Transverse colon (tissue), 4 donors: ENCODE measurements at regions not wholly inside any gene's neighbourhood (a gene's known extent, or its start where the extent isn't known, plus 50 kb on each side); places are given as distances from the start of the nearest gene placed in this dataset.

ENCODE experiments used
- DNase-seq: peaks from one replicate; pipeline ENCODE4 v3.0.0-alpha.2; 2019
- H3K27ac ChIP-seq, 4 donors: fragments of 200-600 bp; sonication (generic); 2 replicates each; pipeline ENCODE4 v1.5.1; 2016 to 2018; ENCODE audit warnings: inconsistent platforms in 4 of 4
- H3K27me3 ChIP-seq: fragments of 200-600 bp; sonication (generic); 2 replicates; pipeline ENCODE4 v1.5.1; 2017; ENCODE audit warnings: inconsistent platforms
- H3K36me3 ChIP-seq, 4 donors: fragments of 200-600 bp; sonication (generic); 2 replicates each; pipeline ENCODE4 v1.5.1; 2017 to 2019; ENCODE audit warnings: inconsistent platforms in 4 of 4
- H3K4me1 ChIP-seq, 4 donors: fragments of 200-600 bp; sonication (generic); 2 replicates each; pipeline ENCODE4 v1.5.1; 2017 to 2020; ENCODE audit warnings: inconsistent platforms in 4 of 4
- H3K4me3 ChIP-seq, 4 donors: fragments of 200-600 bp; sonication (generic); 1 replicate in 1 of 4; 2 replicates in 3 of 4; pipeline versions ENCODE4 v1.5.1 to v1.6.1; 2017 to 2019; ENCODE audit warnings: inconsistent platforms in 4 of 4
- H3K9me3 ChIP-seq, 2 donors: fragments of 200-600 bp; sonication (generic); 2 replicates each; pipeline ENCODE4 v1.5.1; 2017 to 2019; ENCODE audit warnings: inconsistent platforms in 2 of 2
- CTCF ChIP-seq, 5 experiments: fragments of 200-600 bp in 3 of 5; fragments of 450-650 bp in 2 of 5; sonication (generic) in 3 of 5; IDR thresholded peaks; 1 replicate in 2 of 5; 2 replicates in 3 of 5; pipeline ENCODE4 v1.5.1; 2016 to 2017; ENCODE audit warnings: antibody characterized with exemption in 5 of 5, inconsistent platforms in 3 of 5, mild to moderate bottlenecking in 2 of 5, moderate library complexity in 1 of 5
- EP300 ChIP-seq: sonication (generic); formaldehyde crosslinking; IDR thresholded peaks from one replicate; pipeline ENCODE4 v1.6.1; 2017; ENCODE audit warnings: antibody characterized with exemption, low read depth
- POLR2A ChIP-seq: fragments of 450-650 bp; IDR thresholded peaks from one replicate; pipeline ENCODE4 v1.6.1; 2016; ENCODE audit warnings: antibody characterized with exemption, mild to moderate bottlenecking, moderate library complexity
- POLR2AphosphoS5 ChIP-seq, 3 donors: sonication (generic); formaldehyde crosslinking; IDR thresholded peaks; one replicate each; pipeline ENCODE4 v1.6.1; 2016; ENCODE audit warnings: antibody characterized with exemption in 3 of 3
- WGBS, 2 donors: methylation state at CpG; one replicate each; pipeline ENCODE4 v1.1.5; 2018; ENCODE audit warnings: low coverage in 1 of 2; 5-methylcytosine and 5-hydroxymethylcytosine counted together
- in situ Hi-C, 4 donors: fragments of 200-750 bp; cut with MboI; loops; one replicate each; pipeline versions ENCODE4 v1.15.0 to v1.15.1; 2017; ENCODE audit warnings: low sequenced_read_pairs in 3 of 4, low pct_ligation_motif_present in 1 of 4, low pct_unique_long_range_greater_than_20kb in 1 of 4
- intact Hi-C: fragments of 100-400 bp; cut with DNase I; formaldehyde crosslinking; loops from one replicate; pipeline ENCODE4 v1.15.1; 2023; ENCODE audit warnings: low total_unique reads

GRCh38 chr5:96530901-96531300 is 97.9 kb upstream of the PCSK1 start:
- Histone ChIP-seq H3K27ac (no peak overlapping the region), H3K4me3 (no peak overlapping the region), H3K36me3 (no peaks in the 10 kb centered on the region), H3K27me3 (no peaks in the 10 kb centered on the region), H3K4me1 (no peaks in the 10 kb centered on the region), H3K9me3 (no peaks in the 10 kb centered on the region)
- no peak for DNase-seq
- no peak for TF ChIP-seq POLR2A
- intact Hi-C loops: no loop called here
- in situ Hi-C loops: no loop called here

GRCh38 chr5:96533371-96533770 is 100.3 kb upstream of the PCSK1 start:
- H3K27ac ChIP-seq: no peak overlapping the region
- H3K27me3 ChIP-seq: no peaks in the 10 kb centered on the region
- no peak overlapping the region for H3K4me3 ChIP-seq
- intact Hi-C loops (no loop called here), in situ Hi-C loops (no loop called here)
- no peaks in the 10 kb centered on the region for H3K4me1 ChIP-seq
- TF ChIP-seq POLR2AphosphoS5 (IDR thresholded peaks at IDR 0.05) (no peak), POLR2A (no peak), CTCF (IDR thresholded peaks at IDR 0.05) (no peak), EP300 (no peak)
- no peaks in the 10 kb centered on the region for H3K36me3 ChIP-seq
- DNase-seq: no peak
- H3K9me3 ChIP-seq: no peaks in the 10 kb centered on the region
- 85 to 92% methylated on average over 4 of the region's 4 CpGs for whole genome bisulfite sequencing, 2 donors

- intact Hi-C loops: no loop called here
- Histone ChIP-seq H3K36me3 (no peaks in the 10 kb centered on the region), H3K9me3 (no peaks in the 10 kb centered on the region), H3K4me1 (no peaks in the 10 kb centered on the region), H3K27ac (peak overlapping the region in 1 of 4 donors; percentile 16), H3K4me3 (no peak overlapping the region), H3K27me3 (no peaks in the 10 kb centered on the region)
- WGBS, 2 donors: 71 to 86% methylated on average over 3 of the region's 3 CpGs
- in situ Hi-C loops: no loop called here
- TF ChIP-seq EP300 (no peak), CTCF (IDR thresholded peaks at IDR 0.05) (no peak), POLR2A (no peak), POLR2AphosphoS5 (IDR thresholded peaks at IDR 0.05) (no peak)
- DNase-seq: no peak
Observed at GRCh38 chr5:96537386-96537785, 104.3 kb upstream of the PCSK1 start.

- no peaks in the 10 kb centered on the region for H3K4me1 ChIP-seq
- TF ChIP-seq POLR2A (no peak), POLR2AphosphoS5 (IDR thresholded peaks at IDR 0.05) (no peak), EP300 (no peak), CTCF (IDR thresholded peaks at IDR 0.05) (no peak)
- 59 to 70% methylated on average over 1 of the region's 1 CpG for WGBS, 2 donors
- no peaks in the 10 kb centered on the region for H3K27me3 ChIP-seq
- no peaks in the 10 kb centered on the region for H3K9me3 ChIP-seq
- H3K36me3 ChIP-seq: no peaks in the 10 kb centered on the region
- no peak for DNase-seq
- in situ Hi-C loops: no loop called here
- intact Hi-C loops: no loop called here
- no peak overlapping the region for H3K27ac ChIP-seq
- no peak overlapping the region for H3K4me3 ChIP-seq
Observed at GRCh38 chr5:96538808-96539250, 105.8 kb upstream of the PCSK1 start.

- no peaks in the 10 kb centered on the region for H3K9me3 ChIP-seq
- H3K27me3 ChIP-seq: no peaks in the 10 kb centered on the region
- no peak for TF ChIP-seq EP300
- TF ChIP-seq CTCF (IDR thresholded peaks at IDR 0.05): no peak
- TF ChIP-seq POLR2A: no peak
- 45 to 80% methylated on average over 1 of the region's 1 CpG for whole genome bisulfite sequencing, 2 donors
- DNase-seq: no peak
- no peak overlapping the region for H3K27ac ChIP-seq
- no peak overlapping the region for H3K4me3 ChIP-seq
- intact Hi-C loops: no loop called here
- no peaks in the 10 kb centered on the region for H3K4me1 ChIP-seq
- in situ Hi-C loops: no loop called here
- H3K36me3 ChIP-seq: no peaks in the 10 kb centered on the region
Observed at GRCh38 chr5:96546120-96546519, 113.1 kb upstream of the PCSK1 start.
